GM21717 (cell line): ENCODE measurements at regions not wholly inside any gene's neighbourhood (a gene's known extent, or its start where the extent isn't known, plus 50 kb on each side); places are given as distances from the start of the nearest gene placed in this dataset.

Source experiments
- ATAC-seq: cut with Tn5 transposase; IDR thresholded peaks from one replicate; pipeline ENCODE4 v1.9.1; 2021; ENCODE audit warnings: mild to moderate bottlenecking, moderate library complexity; ENCODE audit not compliant: unreplicated experiment

DNA sequence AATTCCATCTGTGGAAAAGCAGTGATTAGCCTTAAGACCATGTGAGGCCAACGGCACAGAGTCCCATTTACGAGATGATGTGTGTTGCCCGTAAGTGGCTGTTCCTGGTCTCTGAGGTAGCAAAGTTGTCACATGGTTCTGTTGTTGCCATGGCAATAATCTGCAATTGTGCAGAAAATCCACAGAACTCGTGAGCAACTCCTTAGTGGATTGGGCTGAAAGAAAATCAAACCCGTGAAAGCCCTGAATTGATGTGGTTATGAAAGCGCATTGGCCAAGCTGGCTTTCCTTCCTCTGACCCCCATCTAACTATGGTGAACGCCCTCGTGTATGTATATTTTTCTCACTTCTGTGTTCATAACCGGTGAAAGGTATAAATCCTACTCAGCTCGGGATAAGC lies 614.7 kb downstream of the EBF1 start:
- no peak for ATAC-seq

DNA sequence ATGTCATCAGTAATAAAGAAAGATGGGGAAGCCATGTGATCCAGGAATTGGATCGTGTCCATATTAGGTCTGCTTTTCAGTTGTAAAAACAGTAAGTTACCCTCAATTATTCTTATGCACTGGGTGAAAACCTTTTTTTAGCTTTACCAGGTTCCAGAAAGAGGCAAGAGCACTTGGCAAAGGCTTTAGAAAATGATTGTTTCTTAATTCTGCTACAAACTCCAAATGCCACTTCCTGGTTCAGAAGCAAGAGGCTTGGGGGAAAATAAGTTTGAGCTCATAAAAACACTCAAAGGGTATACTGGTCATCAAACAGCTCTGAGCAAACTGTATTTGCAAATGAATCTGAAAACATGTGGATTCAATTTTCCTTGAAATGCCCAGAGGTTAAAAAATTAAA lies 615.6 kb downstream of the EBF1 start:
- no peak for ATAC-seq

DNA sequence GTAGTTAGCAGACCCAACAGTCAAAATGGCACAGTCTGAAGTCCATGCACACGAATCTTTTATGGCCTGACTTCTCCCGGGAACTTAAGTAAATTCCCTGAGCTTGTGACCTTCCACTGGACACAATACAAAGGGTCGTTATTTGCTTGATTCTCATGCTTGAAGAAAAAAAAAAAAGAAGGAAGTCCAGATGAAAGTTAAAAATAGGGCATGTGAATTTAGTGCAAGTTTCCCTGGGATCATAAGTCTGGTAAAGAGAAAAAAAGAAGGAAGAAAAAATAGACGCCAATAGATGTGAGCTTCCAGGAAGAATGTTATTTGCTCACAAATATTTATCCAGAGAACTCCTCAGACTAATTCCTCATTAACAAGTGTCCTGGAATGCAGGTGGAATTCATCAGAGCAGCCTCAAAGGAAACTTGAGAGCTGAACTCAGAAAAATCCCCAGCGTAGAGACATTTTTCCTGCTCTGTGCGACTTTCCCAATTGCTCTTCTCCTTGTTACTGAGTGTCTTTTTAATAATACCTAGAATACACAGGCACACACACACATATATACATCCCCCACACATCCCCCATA lies 616.3 kb downstream of the EBF1 start:
- no peak for ATAC-seq

DNA sequence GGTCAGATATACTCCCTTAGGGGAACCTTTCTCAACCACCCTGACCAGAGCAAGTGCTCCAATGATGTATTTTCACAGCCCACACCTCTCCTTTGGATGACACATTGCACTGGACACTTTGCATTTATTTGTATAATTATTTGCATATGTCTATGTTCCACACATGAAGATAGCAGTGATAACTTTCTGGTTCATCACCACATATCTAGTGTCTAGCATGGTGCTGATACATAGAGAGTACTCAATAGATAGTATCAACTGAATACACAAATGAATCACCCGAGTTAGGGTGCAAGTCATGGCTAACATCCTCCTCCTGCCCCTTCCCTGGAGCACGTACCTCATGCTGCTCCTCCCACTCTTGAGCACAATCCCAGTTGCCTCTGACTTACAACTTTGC lies 617.6 kb downstream of the EBF1 start:
- no peak for ATAC-seq

DNA sequence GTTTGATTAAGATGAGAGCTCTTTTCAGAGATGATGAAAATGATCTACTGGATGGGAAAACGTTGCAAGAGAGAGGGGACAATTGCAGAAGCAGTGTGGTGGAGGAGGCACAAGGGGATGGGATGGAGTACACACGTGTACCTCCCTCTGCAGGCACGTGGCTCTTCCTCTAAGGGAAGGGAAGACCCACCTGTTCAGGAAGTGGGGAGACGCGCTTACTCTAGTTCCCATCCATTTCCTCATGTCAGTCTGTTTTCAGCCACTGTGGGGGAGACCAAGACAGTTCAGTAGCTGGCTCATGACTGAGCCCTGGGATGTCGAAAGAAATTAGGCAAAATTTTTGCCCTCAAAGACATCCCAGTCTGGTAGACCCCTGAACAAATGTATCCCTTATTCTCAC lies 619.2 kb upstream of the CLINT1 start:
- no peak for ATAC-seq

DNA sequence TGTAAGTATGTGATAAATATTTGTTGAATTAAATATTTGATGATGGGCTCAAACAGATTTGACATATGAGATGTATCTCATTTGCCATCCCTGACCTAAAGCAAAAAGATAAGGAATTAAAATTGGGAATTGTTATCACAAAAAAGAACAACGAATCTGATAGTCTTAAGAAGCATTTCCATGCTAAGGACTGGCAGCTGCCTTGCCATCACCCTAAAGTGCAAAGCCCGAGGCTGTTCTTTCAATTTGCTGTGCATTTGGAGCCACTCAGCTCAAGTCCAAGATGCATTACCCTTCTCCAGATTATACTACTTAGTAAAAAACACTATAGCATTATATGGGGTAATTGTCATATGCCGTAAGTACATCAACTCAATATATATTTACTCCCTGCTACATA lies 618.3 kb upstream of the CLINT1 start:
- ATAC-seq: no peak

DNA sequence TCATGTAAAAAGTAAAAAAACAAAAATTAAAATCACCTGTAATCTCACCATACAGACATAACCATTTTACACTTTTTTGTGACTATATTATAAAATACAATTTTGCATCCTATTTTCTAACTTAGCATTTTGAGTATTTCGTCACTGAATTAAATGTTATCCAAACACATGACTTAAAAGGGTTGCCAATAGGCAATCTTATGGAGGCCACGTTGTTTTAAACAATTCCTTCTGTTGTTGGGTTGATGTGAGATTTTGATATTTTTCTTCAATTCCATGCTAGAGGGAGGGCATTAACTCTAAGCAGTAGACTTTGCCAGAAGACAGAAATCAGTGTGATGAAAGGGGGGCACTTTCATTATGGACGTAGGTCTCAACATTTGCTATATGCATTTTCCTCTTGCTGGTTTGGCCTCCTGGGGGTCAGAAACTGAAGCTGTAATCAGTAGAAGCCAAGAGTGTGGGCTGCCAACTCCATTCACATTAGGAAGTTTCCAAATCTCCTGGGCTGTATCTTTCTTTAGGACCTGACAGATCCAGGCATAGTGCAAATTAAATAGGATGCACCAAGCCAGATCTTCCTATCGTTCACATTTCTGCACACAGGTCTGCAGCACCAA lies 614.2 kb upstream of the CLINT1 start:
- no peak for ATAC-seq

DNA sequence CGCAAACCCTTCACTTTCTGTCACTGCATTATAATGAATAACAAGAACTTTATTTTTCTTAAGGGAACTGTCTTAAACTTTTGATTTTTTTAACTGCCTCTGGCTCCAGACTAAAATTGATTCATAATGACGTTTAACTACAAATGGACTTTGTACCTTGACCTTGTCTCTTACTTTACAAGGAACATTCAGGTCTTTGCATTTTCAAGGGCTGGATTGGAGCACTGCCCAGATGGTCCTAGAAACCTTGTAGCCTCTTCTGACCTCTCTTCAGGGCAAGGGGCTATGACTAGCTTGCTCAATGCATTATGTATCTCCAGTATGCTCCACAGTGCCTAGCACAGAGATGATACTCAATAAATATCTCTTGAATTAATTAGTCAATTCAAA lies 612.6 kb upstream of the CLINT1 start:
- ATAC-seq: no peak

DNA sequence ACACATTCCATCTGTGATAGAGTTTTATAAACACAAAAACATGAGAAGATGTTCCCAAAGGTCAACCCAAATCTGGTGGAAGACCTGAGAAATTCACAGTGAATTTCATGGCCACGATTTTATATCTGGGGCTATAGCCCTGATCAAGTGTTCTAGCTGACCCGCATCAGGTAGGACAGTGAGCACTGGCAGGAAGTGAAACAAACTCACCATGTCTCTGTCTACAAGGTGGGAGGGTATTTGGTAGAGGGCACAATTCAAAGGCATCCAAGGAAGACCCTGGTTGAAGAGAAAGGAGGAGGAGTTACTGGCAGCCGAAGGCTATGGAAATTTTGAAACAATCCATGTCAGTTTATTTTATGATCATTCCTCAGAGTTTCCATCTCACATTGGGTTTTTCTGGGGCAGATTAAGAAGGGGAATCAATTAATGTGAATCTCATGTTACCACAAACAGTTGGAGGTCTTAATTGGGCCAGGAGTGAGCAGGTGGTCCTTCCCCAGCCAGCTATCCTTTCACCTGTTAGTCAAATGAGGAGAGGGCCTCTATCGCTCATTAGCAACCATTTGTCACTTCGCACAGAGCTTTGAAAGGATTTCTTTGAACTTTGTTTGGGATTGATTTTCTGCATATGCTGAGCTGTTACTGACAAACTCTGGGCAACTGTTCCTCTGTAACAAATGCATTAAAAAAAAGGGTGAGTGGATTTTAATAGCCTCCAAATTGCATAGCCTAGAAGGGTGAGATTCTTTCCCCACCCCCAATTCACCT lies 612.0 kb upstream of the CLINT1 start:
- no peak for ATAC-seq

DNA sequence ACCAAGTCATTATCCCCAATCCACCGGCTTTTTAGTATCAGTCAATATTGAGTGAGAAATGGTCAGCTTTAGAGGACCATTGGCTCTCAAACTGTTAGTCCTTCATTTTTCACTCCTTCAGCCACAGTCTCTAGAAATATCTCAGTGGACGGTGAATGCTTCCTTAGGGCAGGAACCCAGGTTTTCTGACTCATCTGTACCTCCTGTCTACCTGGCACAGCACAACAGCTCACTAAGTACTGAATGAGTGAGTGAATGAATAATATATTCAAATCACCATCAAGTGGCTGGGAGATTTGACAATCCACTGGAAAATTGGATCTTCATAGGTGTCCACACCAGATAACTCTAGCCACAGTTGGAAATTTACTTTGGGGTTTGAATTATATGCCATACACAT lies 609.5 kb upstream of the CLINT1 start:
- no peak for ATAC-seq

DNA sequence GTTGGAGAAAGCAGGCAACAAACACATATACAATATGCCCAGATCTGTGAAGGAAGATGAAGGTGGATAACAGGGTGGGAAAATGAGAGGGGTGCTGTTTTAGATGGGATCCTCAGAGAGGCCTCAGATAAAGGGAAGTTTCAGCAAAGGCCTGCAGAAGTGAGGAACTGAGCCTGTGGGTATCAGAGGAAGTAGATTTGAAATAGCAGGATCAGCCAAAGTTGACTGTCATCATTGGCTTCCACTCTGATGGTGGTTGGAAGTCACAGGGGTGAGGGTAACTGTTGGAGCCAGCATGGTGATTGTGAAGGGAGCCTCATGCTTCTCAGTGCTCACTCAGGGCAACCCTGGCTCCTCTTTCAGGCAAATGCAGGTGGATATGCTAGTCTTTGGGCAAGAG lies 607.2 kb upstream of the CLINT1 start:
- no peak for ATAC-seq

DNA sequence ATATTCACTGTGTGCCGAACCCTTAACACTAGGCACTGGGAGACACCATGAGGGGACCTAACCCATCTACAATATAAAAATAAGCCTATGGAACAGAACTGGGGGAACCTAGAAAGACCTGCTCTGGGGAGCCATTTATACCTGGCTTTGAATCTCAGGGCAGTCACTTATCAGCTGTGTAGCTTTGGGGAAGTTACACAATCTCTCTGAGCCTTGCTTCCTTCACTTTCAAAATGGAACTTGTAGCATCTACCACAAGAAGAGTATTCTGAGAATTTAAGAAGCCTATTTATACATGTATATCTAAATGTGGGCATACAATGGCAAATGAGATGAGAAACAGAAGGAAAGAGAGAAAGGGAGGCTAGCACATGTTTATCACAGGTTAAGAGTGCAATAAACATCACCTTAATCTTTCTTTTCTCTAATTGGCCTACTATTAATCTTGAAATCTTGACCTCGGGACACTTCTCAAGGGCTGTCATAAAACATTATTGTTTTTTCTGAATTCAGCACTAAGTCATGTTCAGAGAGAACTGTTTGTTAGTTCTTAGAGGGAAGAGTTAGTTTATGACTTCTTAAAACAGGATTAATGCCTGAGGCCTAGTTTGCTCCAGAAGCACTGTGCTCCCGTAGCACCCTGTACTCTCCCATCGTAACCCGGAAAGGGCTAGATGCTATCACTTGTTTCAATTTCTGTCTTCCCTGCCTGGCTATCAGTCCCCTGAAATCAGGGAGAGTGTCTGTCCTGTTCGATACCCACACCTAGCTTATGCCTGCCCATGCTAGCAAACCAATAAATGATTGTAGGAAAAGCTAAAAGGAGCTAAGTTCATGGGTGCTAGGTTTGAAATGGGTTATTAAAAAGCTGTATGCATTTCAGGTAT lies 606.4 kb upstream of the CLINT1 start:
- no peak for ATAC-seq

DNA sequence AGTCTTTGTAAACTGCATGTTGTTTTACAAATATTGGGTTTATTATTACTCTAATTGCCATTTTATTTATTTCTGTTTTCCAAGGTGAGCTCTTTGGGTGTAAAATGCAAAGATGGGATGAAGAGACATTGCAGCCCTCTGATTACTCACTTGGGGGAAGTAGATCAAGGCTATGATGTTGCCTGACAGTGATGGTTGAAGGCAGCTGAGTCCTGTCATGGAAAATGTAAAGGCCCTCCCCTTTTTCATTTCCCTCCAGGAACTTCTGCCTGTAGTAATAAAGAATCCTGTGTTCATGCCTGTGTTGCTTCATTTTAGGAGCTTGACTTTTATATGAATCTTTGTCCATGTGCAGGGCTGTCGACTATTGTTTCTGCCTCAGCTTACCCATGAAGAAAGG lies 605.4 kb upstream of the CLINT1 start:
- no peak for ATAC-seq

DNA sequence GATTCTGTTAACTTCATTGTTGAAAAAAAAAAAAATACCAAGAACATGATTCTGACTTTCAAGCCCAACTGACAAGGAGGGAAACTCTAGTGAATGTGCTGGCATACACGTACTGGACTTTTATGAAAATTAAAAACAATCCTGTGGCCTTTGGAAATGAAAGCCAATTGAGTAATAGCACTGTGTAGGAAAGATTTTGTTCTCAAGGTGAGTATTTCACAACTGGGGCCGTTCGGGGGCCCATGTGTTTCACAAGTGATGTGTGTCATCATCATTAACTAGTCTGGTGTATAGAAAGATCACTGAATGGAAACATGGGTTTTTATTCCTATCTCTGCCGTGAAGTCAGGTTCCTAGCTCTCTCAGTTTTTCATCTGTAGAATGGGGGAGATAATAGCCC lies 605.0 kb upstream of the CLINT1 start:
- no peak for ATAC-seq

DNA sequence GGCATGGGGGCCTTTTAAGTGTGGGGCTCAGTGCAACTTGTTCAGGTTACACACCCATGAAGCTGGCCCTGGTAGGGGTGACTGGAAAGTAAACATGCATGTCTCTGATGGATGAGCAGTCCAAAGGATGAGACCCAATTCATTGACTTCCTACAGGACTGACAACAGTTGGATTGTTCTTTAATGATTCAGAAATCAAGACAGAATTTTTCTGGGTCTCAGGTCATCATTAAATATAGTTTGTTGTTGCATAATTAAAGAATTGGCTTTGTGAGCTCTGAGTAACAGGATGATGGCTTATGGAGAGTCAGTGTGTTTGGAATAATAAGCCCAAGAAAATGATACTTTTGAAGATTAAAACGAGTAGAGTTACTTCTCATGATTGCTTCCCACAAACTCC lies 604.2 kb upstream of the CLINT1 start:
- no peak for ATAC-seq

DNA sequence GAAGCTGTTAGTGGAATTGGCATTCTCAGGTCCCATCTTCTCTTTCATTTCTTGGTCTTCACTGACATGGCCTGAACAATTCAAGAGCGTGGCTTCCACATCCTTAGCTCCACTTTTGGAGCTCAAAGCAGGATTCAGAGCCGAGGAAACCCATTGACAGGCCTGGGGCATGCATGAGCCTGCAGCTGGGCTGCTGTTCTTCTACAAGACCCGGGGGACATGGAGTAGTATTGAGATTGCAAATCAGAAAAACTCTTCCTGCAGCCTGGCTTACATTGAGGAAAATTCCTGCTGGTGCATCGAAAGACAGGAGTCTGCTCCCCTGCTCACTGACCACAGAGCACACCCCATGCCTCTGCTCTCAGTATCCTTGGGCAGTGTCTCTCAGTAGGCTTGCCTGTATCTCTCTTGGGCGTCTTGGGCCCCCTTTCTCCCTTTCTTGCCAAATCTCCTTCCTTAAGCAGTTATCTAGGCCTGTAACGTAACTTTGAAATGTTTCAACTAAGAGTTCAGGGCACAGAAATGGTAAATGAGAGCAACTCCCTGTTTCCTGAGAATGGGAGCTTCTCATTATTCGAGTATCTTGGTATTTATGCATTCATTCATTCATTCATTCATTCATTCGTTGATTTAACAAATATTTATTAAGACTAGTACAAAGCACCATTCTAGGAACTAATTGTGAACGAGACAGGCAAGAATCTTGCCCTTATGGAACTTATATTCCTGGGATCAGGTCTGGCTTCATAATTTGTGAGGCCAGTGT lies 603.6 kb upstream of the CLINT1 start:
- no peak for ATAC-seq

DNA sequence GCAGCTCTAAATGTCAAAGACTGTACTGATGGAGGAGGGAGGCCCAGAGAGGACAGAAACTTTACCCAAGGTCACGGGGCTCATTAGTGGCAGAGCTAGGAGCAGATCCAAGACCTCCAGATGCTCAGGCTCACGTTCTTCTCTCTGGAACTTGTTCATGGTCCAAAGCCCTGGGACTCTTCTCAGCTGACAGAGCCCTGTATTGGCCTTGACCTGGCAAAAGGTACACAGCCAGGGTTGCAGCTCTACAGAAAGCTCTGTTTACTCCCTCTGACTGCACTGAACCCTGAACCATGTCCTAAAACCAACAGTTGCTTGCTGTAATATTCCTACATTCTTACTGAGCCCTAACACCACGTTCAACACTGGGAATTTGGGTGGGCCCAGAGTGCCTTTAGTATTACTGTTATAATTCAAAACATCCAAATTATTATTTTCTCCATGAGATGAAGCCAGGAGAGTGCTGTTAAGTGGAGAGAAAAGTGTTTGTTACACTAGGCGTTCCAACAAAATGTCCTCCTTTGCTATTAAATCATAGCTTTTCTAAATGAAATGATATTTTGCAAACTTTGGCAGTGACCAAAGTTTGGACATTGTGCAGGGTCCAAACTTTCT lies 602.4 kb upstream of the CLINT1 start:
- no peak for ATAC-seq

DNA sequence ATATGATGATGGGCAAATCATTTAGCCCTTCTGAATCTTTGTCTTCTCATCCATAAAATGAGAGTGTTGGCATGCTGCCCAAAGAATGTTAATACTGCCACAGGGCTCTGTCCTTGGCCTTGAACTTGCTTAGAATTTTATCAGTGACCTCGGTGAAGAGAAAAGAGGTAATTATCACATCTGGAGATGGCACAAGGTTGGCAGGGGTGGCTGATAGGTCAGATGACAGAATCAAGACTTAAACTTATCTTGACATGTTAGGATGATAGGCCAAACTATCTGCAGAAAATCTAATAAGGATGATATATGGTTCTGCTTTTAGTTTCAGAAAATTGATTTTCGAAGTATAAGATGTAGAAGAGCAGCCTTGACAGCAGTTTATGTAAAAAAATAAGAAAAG lies 599.1 kb upstream of the CLINT1 start:
- no peak for ATAC-seq

DNA sequence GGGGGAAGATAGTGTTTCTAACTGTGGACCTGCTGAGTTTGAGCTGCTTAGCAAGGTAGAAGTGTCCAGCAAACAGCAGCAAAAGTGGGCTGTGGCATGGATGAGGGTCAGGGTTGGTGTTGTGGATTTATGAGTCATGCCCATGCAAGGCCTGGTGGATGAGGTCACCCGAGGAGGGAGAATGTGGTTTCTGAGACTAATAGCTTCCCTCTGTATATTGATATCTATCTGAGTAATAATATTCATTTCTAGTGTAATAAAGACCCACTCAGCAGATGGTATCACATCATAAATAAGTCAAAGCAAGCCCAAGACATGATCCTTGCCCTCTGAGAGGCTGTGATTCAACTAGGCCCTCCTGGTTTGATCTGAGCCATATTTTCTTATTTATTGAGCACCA lies 597.8 kb upstream of the CLINT1 start:
- no peak for ATAC-seq

DNA sequence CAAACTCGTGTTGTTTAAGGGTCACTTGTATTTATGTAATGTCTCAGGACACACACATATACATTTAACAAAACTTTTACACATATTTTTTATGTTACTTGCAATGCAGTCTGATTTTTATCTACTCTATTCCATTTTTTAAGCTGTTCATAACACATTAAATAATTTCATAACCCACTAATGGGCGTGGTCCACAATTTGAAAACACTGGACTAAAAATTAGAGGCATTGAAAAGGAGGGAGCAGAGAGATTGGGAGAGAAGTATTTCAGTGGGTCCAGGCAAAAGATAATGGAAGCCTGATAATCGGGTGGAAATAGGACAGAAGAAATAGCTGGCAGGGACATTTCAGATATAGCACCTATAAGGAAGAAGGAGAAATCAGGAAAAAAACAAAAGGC lies 597.3 kb upstream of the CLINT1 start:
- ATAC-seq: no peak
